Vagina (tissue), 2 donors: ENCODE measurements at regions not wholly inside any gene's neighbourhood (a gene's known extent, or its start where the extent isn't known, plus 50 kb on each side); places are given as distances from the start of the nearest gene placed in this dataset.

Experiments used
- DNase-seq, 2 donors: peaks; one replicate each; pipeline ENCODE4 v3.0.0-alpha.2; 2017; ENCODE audit errors: extremely low spot score in 2 of 2
- H3K27ac ChIP-seq: fragments of 200-600 bp; sonication (generic); one replicate; pipeline ENCODE4 v1.5.1; 2019
- H3K27me3 ChIP-seq: fragments of 200-600 bp; sonication (generic); one replicate; pipeline ENCODE4 v1.5.1; 2019
- H3K36me3 ChIP-seq, 2 donors: fragments of 200-600 bp; sonication (generic); one replicate each; pipeline ENCODE4 v1.5.1; 2017 to 2019
- H3K4me1 ChIP-seq: fragments of 200-600 bp; sonication (generic); one replicate; pipeline ENCODE4 v1.5.1; 2019
- H3K4me3 ChIP-seq, 2 donors: fragments of 200-600 bp; sonication (generic); 1 replicate in 1 of 2; 2 replicates in 1 of 2; pipeline ENCODE4 v1.5.1; 2016 to 2019
- H3K9me3 ChIP-seq: fragments of 200-600 bp; sonication (generic); one replicate; pipeline ENCODE4 v1.5.1; 2019
- CTCF ChIP-seq, 3 experiments: fragments of 450-650 bp in 2 of 3; fragments of 200-600 bp in 1 of 3; sonication (generic) in 1 of 3; IDR thresholded peaks; one replicate each; pipeline ENCODE4 v1.5.1; 2017 to 2019; ENCODE audit warnings: antibody characterized with exemption in 3 of 3, mild to moderate bottlenecking in 2 of 3, moderate library complexity in 2 of 3
- POLR2A ChIP-seq, 2 donors: fragments of 450-650 bp; IDR thresholded peaks; one replicate each; pipeline ENCODE4 v1.6.1; 2017; ENCODE audit warnings: antibody characterized with exemption in 2 of 2, mild to moderate bottlenecking in 2 of 2, moderate library complexity in 2 of 2
- POLR2AphosphoS5 ChIP-seq, 2 donors: sonication (generic); formaldehyde crosslinking; IDR thresholded peaks; one replicate each; pipeline ENCODE4 v1.9.0; 2017; ENCODE audit warnings: antibody characterized with exemption in 2 of 2, mild to moderate bottlenecking in 2 of 2, low read depth in 1 of 2; ENCODE audit not compliant: insufficient read depth in 1 of 2
- intact Hi-C: fragments of 100-400 bp; cut with DNase I; formaldehyde crosslinking; loops from one replicate; pipeline ENCODE4 v1.15.1; 2023

GRCh38 chr4:22072726-22073125, 124.2 kb upstream of the KCNIP4 start:
- H3K36me3 ChIP-seq: no peaks in the 10 kb centered on the region
- H3K4me1 ChIP-seq: no peaks in the 10 kb centered on the region
- no peak for DNase-seq
- no peaks in the 10 kb centered on the region for H3K9me3 ChIP-seq
- no peak overlapping the region for H3K4me3 ChIP-seq
- TF ChIP-seq CTCF (IDR thresholded peaks at IDR 0.05) (no peak), POLR2AphosphoS5 (IDR thresholded peaks at IDR 0.05; ENCODE audit: insufficient read depth in 1 of 2, low read depth in 1 of 2) (no peak), POLR2A (IDR thresholded peaks at IDR 0.05) (no peak)
- no peaks in the 10 kb centered on the region for H3K27me3 ChIP-seq
- no peak overlapping the region for H3K27ac ChIP-seq
- intact Hi-C loops: no loop called here

GRCh38 chr4:22072240-22072639, 123.7 kb upstream of the KCNIP4 start:
- intact Hi-C loops: no loop called here
- DNase-seq: no peak
- Histone ChIP-seq H3K27ac (no peak overlapping the region), H3K36me3 (no peaks in the 10 kb centered on the region), H3K9me3 (no peaks in the 10 kb centered on the region), H3K4me1 (no peaks in the 10 kb centered on the region), H3K4me3 (no peak overlapping the region), H3K27me3 (no peaks in the 10 kb centered on the region)
- no peak for TF ChIP-seq POLR2AphosphoS5 (IDR thresholded peaks at IDR 0.05; ENCODE audit: insufficient read depth in 1 of 2, low read depth in 1 of 2)
- TF ChIP-seq POLR2A (IDR thresholded peaks at IDR 0.05): no peak
- no peak for TF ChIP-seq CTCF (IDR thresholded peaks at IDR 0.05)

GRCh38 chr4:22071749-22072148, 123.2 kb upstream of the KCNIP4 start:
- DNase-seq: no peak
- H3K36me3 ChIP-seq: no peaks in the 10 kb centered on the region
- no peak overlapping the region for H3K4me3 ChIP-seq
- no peaks in the 10 kb centered on the region for H3K27me3 ChIP-seq
- intact Hi-C loops: no loop called here
- H3K4me1 ChIP-seq: no peaks in the 10 kb centered on the region
- no peak overlapping the region for H3K27ac ChIP-seq
- H3K9me3 ChIP-seq: no peaks in the 10 kb centered on the region
- TF ChIP-seq CTCF (IDR thresholded peaks at IDR 0.05) (no peak), POLR2AphosphoS5 (IDR thresholded peaks at IDR 0.05; ENCODE audit: insufficient read depth in 1 of 2, low read depth in 1 of 2) (no peak), POLR2A (IDR thresholded peaks at IDR 0.05) (no peak)

- intact Hi-C loops: no loop called here
- no peaks in the 10 kb centered on the region for H3K4me1 ChIP-seq
- H3K4me3 ChIP-seq: no peak overlapping the region
- TF ChIP-seq CTCF (IDR thresholded peaks at IDR 0.05): no peak
- no peak for TF ChIP-seq POLR2A (IDR thresholded peaks at IDR 0.05)
- TF ChIP-seq POLR2AphosphoS5 (IDR thresholded peaks at IDR 0.05; ENCODE audit: insufficient read depth in 1 of 2, low read depth in 1 of 2): no peak
- H3K27me3 ChIP-seq: no peaks in the 10 kb centered on the region
- no peak overlapping the region for H3K27ac ChIP-seq
- no peaks in the 10 kb centered on the region for H3K9me3 ChIP-seq
- no peaks in the 10 kb centered on the region for H3K36me3 ChIP-seq
- no peak for DNase-seq
Measured at GRCh38 chr4:22070256-22070655, 121.7 kb upstream of the KCNIP4 start.

GRCh38 chr4:22063613-22064012, 115.0 kb upstream of the KCNIP4 start:
- intact Hi-C loops: no loop called here
- H3K36me3 ChIP-seq: no peaks in the 10 kb centered on the region
- DNase-seq: no peak
- H3K9me3 ChIP-seq: no peaks in the 10 kb centered on the region
- no peak overlapping the region for H3K27ac ChIP-seq
- H3K4me3 ChIP-seq: no peak overlapping the region
- TF ChIP-seq CTCF (IDR thresholded peaks at IDR 0.05) (no peak), POLR2A (IDR thresholded peaks at IDR 0.05) (no peak), POLR2AphosphoS5 (IDR thresholded peaks at IDR 0.05; ENCODE audit: insufficient read depth in 1 of 2, low read depth in 1 of 2) (no peak)
- no peaks in the 10 kb centered on the region for H3K4me1 ChIP-seq
- no peaks in the 10 kb centered on the region for H3K27me3 ChIP-seq
